K562 (cell line): ENCODE measurements at regions not wholly inside any gene's neighbourhood (a gene's known extent, or its start where the extent isn't known, plus 50 kb on each side); places are given as distances from the start of the nearest gene placed in this dataset.

Source experiments
- CBX8 ChIP-seq: fragments of 200-600 bp; sonication (generic); IDR thresholded peaks from 2 replicates; pipeline ENCODE4 v1.6.1; 2012; ENCODE audit warnings: borderline replicate concordance, mixed run types, low read depth, mild to moderate bottlenecking, moderate library complexity, mixed read lengths, low read length, control low read depth, inconsistent platforms; ENCODE audit not compliant: poor library complexity, severe bottlenecking; ENCODE audit errors: extremely low read depth
- FIP1L1 ChIP-seq: fragments of 200-400 bp; formaldehyde crosslinking; IDR thresholded peaks from 2 replicates; pipeline ENCODE4 v1.6.1; 2018; ENCODE audit warnings: mild to moderate bottlenecking, low read depth, low read length; ENCODE audit not compliant: poor library complexity, severe bottlenecking
- FOXJ2 ChIP-seq: fragments of 200-800 bp; sonication (Bioruptor generic); IDR thresholded peaks from 2 replicates; pipeline ENCODE4 v1.6.1; 2016; ENCODE audit warnings: missing genetic modification characterization, missing compliant biosample characterization
- PRDM10 ChIP-seq: fragments of 450-650 bp; IDR thresholded peaks from 2 replicates; pipeline ENCODE4 v1.6.1; 2018; ENCODE audit not compliant: partially characterized antibody
- TCF3 ChIP-seq: sonication (generic); formaldehyde crosslinking; IDR thresholded peaks from 2 replicates; pipeline ENCODE4 v1.4.0; 2020; ENCODE audit warnings: mild to moderate bottlenecking, missing genetic modification reagents
- TRIM28 ChIP-seq: fragments of 450-650 bp; IDR thresholded peaks from 2 replicates; pipeline ENCODE4 v1.6.1; 2017
- ZBED1 ChIP-seq: IDR thresholded peaks from 2 replicates; pipeline ENCODE4 v1.6.1; 2014
- ZKSCAN3 ChIP-seq: fragments of 250-450 bp; sonication (Bioruptor Pico); IDR thresholded peaks from 2 replicates; pipeline ENCODE4 v1.4.0; 2020
- ZNF24 ChIP-seq: fragments of 450-650 bp; IDR thresholded peaks from 2 replicates; pipeline ENCODE4 v1.6.1; 2016
- ZSCAN29 ChIP-seq: fragments of 450-650 bp; IDR thresholded peaks from 2 replicates; pipeline ENCODE4 v1.6.1; 2017
- TF ChIP-seq, protein P1 (sequence below): fragments of 450-650 bp; IDR thresholded peaks from 2 replicates; pipeline ENCODE4 v1.6.1; 2016; ENCODE audit warnings: mild to moderate bottlenecking, moderate library complexity
- TF ChIP-seq, protein P2 (sequence below): sonication (generic); formaldehyde crosslinking; IDR thresholded peaks from 2 replicates; pipeline ENCODE4 v1.8.0; 2022; ENCODE audit warnings: missing genetic modification reagents, mild to moderate bottlenecking, moderate library complexity, borderline replicate concordance

GRCh38 chr6:169915769-169916550 lies 164.5 kb downstream of the ERMARD start (continued):
- TF ChIP-seq, protein P1, sequence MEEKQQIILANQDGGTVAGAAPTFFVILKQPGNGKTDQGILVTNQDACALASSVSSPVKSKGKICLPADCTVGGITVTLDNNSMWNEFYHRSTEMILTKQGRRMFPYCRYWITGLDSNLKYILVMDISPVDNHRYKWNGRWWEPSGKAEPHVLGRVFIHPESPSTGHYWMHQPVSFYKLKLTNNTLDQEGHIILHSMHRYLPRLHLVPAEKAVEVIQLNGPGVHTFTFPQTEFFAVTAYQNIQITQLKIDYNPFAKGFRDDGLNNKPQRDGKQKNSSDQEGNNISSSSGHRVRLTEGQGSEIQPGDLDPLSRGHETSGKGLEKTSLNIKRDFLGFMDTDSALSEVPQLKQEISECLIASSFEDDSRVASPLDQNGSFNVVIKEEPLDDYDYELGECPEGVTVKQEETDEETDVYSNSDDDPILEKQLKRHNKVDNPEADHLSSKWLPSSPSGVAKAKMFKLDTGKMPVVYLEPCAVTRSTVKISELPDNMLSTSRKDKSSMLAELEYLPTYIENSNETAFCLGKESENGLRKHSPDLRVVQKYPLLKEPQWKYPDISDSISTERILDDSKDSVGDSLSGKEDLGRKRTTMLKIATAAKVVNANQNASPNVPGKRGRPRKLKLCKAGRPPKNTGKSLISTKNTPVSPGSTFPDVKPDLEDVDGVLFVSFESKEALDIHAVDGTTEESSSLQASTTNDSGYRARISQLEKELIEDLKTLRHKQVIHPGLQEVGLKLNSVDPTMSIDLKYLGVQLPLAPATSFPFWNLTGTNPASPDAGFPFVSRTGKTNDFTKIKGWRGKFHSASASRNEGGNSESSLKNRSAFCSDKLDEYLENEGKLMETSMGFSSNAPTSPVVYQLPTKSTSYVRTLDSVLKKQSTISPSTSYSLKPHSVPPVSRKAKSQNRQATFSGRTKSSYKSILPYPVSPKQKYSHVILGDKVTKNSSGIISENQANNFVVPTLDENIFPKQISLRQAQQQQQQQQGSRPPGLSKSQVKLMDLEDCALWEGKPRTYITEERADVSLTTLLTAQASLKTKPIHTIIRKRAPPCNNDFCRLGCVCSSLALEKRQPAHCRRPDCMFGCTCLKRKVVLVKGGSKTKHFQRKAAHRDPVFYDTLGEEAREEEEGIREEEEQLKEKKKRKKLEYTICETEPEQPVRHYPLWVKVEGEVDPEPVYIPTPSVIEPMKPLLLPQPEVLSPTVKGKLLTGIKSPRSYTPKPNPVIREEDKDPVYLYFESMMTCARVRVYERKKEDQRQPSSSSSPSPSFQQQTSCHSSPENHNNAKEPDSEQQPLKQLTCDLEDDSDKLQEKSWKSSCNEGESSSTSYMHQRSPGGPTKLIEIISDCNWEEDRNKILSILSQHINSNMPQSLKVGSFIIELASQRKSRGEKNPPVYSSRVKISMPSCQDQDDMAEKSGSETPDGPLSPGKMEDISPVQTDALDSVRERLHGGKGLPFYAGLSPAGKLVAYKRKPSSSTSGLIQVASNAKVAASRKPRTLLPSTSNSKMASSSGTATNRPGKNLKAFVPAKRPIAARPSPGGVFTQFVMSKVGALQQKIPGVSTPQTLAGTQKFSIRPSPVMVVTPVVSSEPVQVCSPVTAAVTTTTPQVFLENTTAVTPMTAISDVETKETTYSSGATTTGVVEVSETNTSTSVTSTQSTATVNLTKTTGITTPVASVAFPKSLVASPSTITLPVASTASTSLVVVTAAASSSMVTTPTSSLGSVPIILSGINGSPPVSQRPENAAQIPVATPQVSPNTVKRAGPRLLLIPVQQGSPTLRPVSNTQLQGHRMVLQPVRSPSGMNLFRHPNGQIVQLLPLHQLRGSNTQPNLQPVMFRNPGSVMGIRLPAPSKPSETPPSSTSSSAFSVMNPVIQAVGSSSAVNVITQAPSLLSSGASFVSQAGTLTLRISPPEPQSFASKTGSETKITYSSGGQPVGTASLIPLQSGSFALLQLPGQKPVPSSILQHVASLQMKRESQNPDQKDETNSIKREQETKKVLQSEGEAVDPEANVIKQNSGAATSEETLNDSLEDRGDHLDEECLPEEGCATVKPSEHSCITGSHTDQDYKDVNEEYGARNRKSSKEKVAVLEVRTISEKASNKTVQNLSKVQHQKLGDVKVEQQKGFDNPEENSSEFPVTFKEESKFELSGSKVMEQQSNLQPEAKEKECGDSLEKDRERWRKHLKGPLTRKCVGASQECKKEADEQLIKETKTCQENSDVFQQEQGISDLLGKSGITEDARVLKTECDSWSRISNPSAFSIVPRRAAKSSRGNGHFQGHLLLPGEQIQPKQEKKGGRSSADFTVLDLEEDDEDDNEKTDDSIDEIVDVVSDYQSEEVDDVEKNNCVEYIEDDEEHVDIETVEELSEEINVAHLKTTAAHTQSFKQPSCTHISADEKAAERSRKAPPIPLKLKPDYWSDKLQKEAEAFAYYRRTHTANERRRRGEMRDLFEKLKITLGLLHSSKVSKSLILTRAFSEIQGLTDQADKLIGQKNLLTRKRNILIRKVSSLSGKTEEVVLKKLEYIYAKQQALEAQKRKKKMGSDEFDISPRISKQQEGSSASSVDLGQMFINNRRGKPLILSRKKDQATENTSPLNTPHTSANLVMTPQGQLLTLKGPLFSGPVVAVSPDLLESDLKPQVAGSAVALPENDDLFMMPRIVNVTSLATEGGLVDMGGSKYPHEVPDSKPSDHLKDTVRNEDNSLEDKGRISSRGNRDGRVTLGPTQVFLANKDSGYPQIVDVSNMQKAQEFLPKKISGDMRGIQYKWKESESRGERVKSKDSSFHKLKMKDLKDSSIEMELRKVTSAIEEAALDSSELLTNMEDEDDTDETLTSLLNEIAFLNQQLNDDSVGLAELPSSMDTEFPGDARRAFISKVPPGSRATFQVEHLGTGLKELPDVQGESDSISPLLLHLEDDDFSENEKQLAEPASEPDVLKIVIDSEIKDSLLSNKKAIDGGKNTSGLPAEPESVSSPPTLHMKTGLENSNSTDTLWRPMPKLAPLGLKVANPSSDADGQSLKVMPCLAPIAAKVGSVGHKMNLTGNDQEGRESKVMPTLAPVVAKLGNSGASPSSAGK, result peak; percentile 92
- TF ChIP-seq ZNF24 (peak; percentile 88), CBX8 (no peak), PRDM10 (peak; percentile 21), FOXJ2 (tag) (0 out of 2 replicates have a peak, but pooled peaks have one; percentile 18), TRIM28 (no peak), FIP1L1 (no peak), ZKSCAN3 (CRISPR knock-in tag) (no peak), TCF3 (CRISPR knock-in tag) (peak; percentile 62), ZBED1 (no peak), ZSCAN29 (no peak)
- TF ChIP-seq, protein P2, sequence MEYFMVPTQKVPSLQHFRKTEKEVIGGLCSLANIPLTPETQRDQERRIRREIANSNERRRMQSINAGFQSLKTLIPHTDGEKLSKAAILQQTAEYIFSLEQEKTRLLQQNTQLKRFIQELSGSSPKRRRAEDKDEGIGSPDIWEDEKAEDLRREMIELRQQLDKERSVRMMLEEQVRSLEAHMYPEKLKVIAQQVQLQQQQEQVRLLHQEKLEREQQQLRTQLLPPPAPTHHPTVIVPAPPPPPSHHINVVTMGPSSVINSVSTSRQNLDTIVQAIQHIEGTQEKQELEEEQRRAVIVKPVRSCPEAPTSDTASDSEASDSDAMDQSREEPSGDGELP, result peak; percentile 37; the same call in 1 of the 2 replicates
